GM23338 (cell line): ENCODE measurements at regions not wholly inside any gene's neighbourhood (a gene's known extent, or its start where the extent isn't known, plus 50 kb on each side); places are given as distances from the start of the nearest gene placed in this dataset.

Source experiments
- ATAC-seq: fragments of 200-7000 bp; cut with Tn5 transposase; 3 replicates; pipeline ENCODE4 v1.9.1; 2020
- DNase-seq: peaks from one replicate; pipeline ENCODE4 v3.0.0-alpha.2; 2015; ENCODE audit warnings: low spot score
- H2AFZ ChIP-seq: fragments of 200-600 bp; sonication (generic); 2 replicates; pipeline ENCODE4 v1.8.0; 2016; ENCODE audit warnings: antibody characterized with exemption, mild to moderate bottlenecking, moderate library complexity
- H3F3A ChIP-seq: fragments of 200-600 bp; sonication (generic); replicated peaks from 2 replicates; pipeline ENCODE4 v1.8.0; 2017; ENCODE audit warnings: antibody characterized with exemption, mixed run types, low read depth
- H3K27ac ChIP-seq: fragments of 200-600 bp; sonication (generic); 2 replicates; pipeline ENCODE4 v1.6.1; 2016; ENCODE audit warnings: low read depth
- H3K27me3 ChIP-seq: fragments of 200-600 bp; sonication (generic); 2 replicates; pipeline ENCODE4 v1.8.0; 2016; ENCODE audit warnings: mild to moderate bottlenecking, mixed run types, moderate library complexity; ENCODE audit not compliant: insufficient read depth
- H3K36me3 ChIP-seq: fragments of 200-600 bp; sonication (generic); 2 replicates; pipeline ENCODE4 v1.8.0; 2016; ENCODE audit warnings: mild to moderate bottlenecking; ENCODE audit not compliant: insufficient read depth
- H3K4me1 ChIP-seq: fragments of 200-600 bp; sonication (generic); 2 replicates; pipeline ENCODE4 v1.8.0; 2016; ENCODE audit warnings: mild to moderate bottlenecking, moderate library complexity; ENCODE audit not compliant: insufficient read depth
- H3K4me2 ChIP-seq: fragments of 200-600 bp; sonication (generic); 2 replicates; pipeline ENCODE4 v1.7.1; 2017; ENCODE audit warnings: mixed run types
- H3K4me3 ChIP-seq: fragments of 200-600 bp; sonication (generic); 2 replicates; pipeline ENCODE4 v1.6.1; 2016; ENCODE audit warnings: mixed run types
- H3K79me2 ChIP-seq: fragments of 200-600 bp; sonication (generic); replicated peaks from 2 replicates; pipeline ENCODE4 v1.8.0; 2017; ENCODE audit warnings: mild to moderate bottlenecking; ENCODE audit not compliant: insufficient read depth
- H3K9me2 ChIP-seq: fragments of 200-600 bp; sonication (generic); 2 replicates; pipeline ENCODE4 v1.8.0; 2017; ENCODE audit not compliant: insufficient read depth
- H4K20me1 ChIP-seq: fragments of 200-600 bp; sonication (generic); replicated peaks from 2 replicates; pipeline ENCODE4 v1.8.0; 2017; ENCODE audit warnings: mild to moderate bottlenecking; ENCODE audit not compliant: insufficient read depth
- H3K27ac Mint-ChIP-seq: 2 replicates; pipeline ENCODE4 v1.8.0; 2020; ENCODE audit warnings: inconsistent platforms, mild to moderate bottlenecking, moderate library complexity, mixed read lengths
- H3K27me3 Mint-ChIP-seq: 3 replicates; pipeline ENCODE4 v1.8.0; 2022; ENCODE audit warnings: low read depth, mild to moderate bottlenecking, moderate library complexity, mixed read lengths, inconsistent platforms; ENCODE audit not compliant: insufficient read depth, poor library complexity
- H3K36me3 Mint-ChIP-seq: 3 replicates; pipeline ENCODE4 v1.8.0; 2021; ENCODE audit warnings: low read depth, mild to moderate bottlenecking, inconsistent platforms, moderate library complexity, mixed read lengths
- H3K4me1 Mint-ChIP-seq: 3 replicates; pipeline ENCODE4 v1.8.0; 2020; ENCODE audit warnings: mild to moderate bottlenecking, inconsistent platforms, mixed read lengths
- H3K4me3 Mint-ChIP-seq: 3 replicates; pipeline ENCODE4 v1.8.0; 2021; ENCODE audit warnings: moderate library complexity, mild to moderate bottlenecking, inconsistent platforms, mixed read lengths
- H3K9me3 Mint-ChIP-seq: 3 replicates; pipeline ENCODE4 v1.8.0; 2020; ENCODE audit warnings: moderate library complexity, mild to moderate bottlenecking, inconsistent platforms, mixed read lengths
- CREB1 ChIP-seq: fragments of 250-450 bp; sonication (Bioruptor Pico); IDR thresholded peaks from 2 replicates; pipeline ENCODE4 v1.5.0; 2020; ENCODE audit warnings: low read depth, mild to moderate bottlenecking, moderate library complexity
- CTCF ChIP-seq, 2 experiments: fragments of 200-600 bp in 1 of 2; sonication (generic) in 1 of 2; conservative IDR thresholded peaks; 2 replicates each; pipeline versions ENCODE4 v1.5.1 to v1.6.1; 2016 to 2017; ENCODE audit warnings: antibody characterized with exemption in 2 of 2, low read depth in 2 of 2, mild to moderate bottlenecking in 2 of 2, moderate library complexity in 1 of 2
- ETS1 ChIP-seq: IDR thresholded peaks from 2 replicates; pipeline ENCODE4 v1.6.1; 2016; ENCODE audit warnings: antibody characterized with exemption
- EZH2 ChIP-seq: fragments of 200-600 bp; sonication (generic); IDR thresholded peaks from one replicate; pipeline ENCODE4 v1.8.0; 2017; ENCODE audit warnings: antibody characterized with exemption, mild to moderate bottlenecking, low read depth; ENCODE audit not compliant: unreplicated experiment
- EZH2phosphoT487 ChIP-seq: fragments of 200-600 bp; sonication (generic); IDR thresholded peaks from one replicate; pipeline ENCODE4 v1.8.1; 2018; ENCODE audit warnings: antibody characterized with exemption; ENCODE audit not compliant: unreplicated experiment
- JUNB ChIP-seq: IDR thresholded peaks from one replicate; pipeline ENCODE4 v1.6.1; 2016; ENCODE audit warnings: antibody characterized with exemption; ENCODE audit not compliant: unreplicated experiment
- NANOG ChIP-seq: IDR thresholded peaks from 2 replicates; pipeline ENCODE4 v1.6.1; 2016; ENCODE audit warnings: antibody characterized with exemption, borderline replicate concordance
- POLR2AphosphoS5 ChIP-seq: IDR thresholded peaks from 2 replicates; pipeline ENCODE4 v1.6.1; 2016; ENCODE audit warnings: antibody characterized with exemption, low read depth
- STAT1 ChIP-seq: IDR thresholded peaks from one replicate; pipeline ENCODE4 v1.6.1; 2016; ENCODE audit warnings: antibody characterized with exemption; ENCODE audit not compliant: unreplicated experiment
- ZNF114 ChIP-seq: fragments of 250-450 bp; sonication (Bioruptor Pico); IDR thresholded peaks from 2 replicates; pipeline ENCODE4 v1.5.0; 2020; ENCODE audit warnings: mild to moderate bottlenecking, moderate library complexity
- ZNF331 ChIP-seq: fragments of 250-450 bp; sonication (Bioruptor Pico); IDR thresholded peaks from 2 replicates; pipeline ENCODE4 v1.5.0; 2020; ENCODE audit warnings: low read depth, mild to moderate bottlenecking, moderate library complexity
- ZNF462 ChIP-seq: fragments of 250-450 bp; sonication (Bioruptor Pico); IDR thresholded peaks from 2 replicates; pipeline ENCODE4 v1.5.0; 2020; ENCODE audit warnings: mild to moderate bottlenecking, moderate library complexity
- TF ChIP-seq, protein P1 (sequence below): IDR thresholded peaks from one replicate; pipeline ENCODE4 v1.6.1; 2018; ENCODE audit warnings: antibody characterized with exemption; ENCODE audit not compliant: unreplicated experiment

DNA sequence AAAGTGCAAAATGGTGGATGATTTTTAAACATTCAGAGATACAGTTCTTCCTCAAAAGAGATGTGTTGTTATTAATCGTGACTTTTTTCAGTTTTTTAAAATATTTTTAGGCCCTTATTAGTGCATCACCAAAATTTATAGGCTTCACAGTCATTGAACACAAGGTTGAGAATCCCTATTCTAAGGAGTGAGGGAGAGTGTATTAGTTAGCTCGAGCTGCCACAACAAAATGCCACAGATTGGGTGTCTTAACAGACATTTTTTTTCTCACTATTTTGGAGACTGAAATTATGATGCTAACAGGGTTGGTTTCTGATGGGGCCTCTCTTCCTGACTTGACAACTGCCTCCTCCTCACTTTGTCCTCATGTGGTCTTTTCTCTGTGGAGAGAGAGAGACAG lies 145.9 kb upstream of the TPRG1 start:
- H3K27me3 ChIP-seq, result no peaks in the 10 kb centered on the region
- no peaks in the 10 kb centered on the region for H3K36me3 ChIP-seq
- no peaks in the 10 kb centered on the region for H4K20me1 ChIP-seq
- Mint-ChIP-seq H3K9me3 (peaks cover 13% of the 10 kb centered on the region), H3K27ac (no peak overlapping the region), H3K4me1 (peaks cover 13% of the 10 kb centered on the region), H3K36me3 (peaks cover 13% of the 10 kb centered on the region), H3K27me3 (peaks cover 5% of the 10 kb centered on the region), H3K4me3 (no peak overlapping the region)
- ATAC-seq (no peak), DNase-seq (no peak)
- H3F3A ChIP-seq, result no peaks in the 10 kb centered on the region
- H3K9me2 ChIP-seq, result peaks cover 3% of the 10 kb centered on the region; the same call in 1 of the 2 replicates
- no peak overlapping the region for H3K4me3 ChIP-seq
- no peaks in the 10 kb centered on the region; the same call in 1 of the 2 replicates for H3K4me1 ChIP-seq
- TF ChIP-seq, protein P1, sequence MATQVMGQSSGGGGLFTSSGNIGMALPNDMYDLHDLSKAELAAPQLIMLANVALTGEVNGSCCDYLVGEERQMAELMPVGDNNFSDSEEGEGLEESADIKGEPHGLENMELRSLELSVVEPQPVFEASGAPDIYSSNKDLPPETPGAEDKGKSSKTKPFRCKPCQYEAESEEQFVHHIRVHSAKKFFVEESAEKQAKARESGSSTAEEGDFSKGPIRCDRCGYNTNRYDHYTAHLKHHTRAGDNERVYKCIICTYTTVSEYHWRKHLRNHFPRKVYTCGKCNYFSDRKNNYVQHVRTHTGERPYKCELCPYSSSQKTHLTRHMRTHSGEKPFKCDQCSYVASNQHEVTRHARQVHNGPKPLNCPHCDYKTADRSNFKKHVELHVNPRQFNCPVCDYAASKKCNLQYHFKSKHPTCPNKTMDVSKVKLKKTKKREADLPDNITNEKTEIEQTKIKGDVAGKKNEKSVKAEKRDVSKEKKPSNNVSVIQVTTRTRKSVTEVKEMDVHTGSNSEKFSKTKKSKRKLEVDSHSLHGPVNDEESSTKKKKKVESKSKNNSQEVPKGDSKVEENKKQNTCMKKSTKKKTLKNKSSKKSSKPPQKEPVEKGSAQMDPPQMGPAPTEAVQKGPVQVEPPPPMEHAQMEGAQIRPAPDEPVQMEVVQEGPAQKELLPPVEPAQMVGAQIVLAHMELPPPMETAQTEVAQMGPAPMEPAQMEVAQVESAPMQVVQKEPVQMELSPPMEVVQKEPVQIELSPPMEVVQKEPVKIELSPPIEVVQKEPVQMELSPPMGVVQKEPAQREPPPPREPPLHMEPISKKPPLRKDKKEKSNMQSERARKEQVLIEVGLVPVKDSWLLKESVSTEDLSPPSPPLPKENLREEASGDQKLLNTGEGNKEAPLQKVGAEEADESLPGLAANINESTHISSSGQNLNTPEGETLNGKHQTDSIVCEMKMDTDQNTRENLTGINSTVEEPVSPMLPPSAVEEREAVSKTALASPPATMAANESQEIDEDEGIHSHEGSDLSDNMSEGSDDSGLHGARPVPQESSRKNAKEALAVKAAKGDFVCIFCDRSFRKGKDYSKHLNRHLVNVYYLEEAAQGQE, result no peak
- no peak for TF ChIP-seq ETS1
- TF ChIP-seq NANOG, result no peak
- no peak for TF ChIP-seq JUNB
- no peak for TF ChIP-seq POLR2AphosphoS5
- no peak for TF ChIP-seq CREB1
- TF ChIP-seq EZH2, result no peak
- TF ChIP-seq EZH2phosphoT487, result no peak
- no peak for TF ChIP-seq STAT1
- no peak for TF ChIP-seq ZNF462 (CRISPR knock-in tag)
- no peak for TF ChIP-seq ZNF114 (CRISPR knock-in tag)
- TF ChIP-seq ZNF331, result no peak
- TF ChIP-seq CTCF (conservative IDR thresholded peaks at IDR 0.05; ENCODE audit: low read depth in 2 of 2), result no peak
- H3K4me2 ChIP-seq, result no peak overlapping the region
- H3K79me2 ChIP-seq, result 0 out of 2 replicates have a peak, but pooled peaks cover 2% of the 10 kb centered on the region
- no peak overlapping the region for H3K27ac ChIP-seq
- no peak overlapping the region for H2AFZ ChIP-seq
